ENCODE measurements at regions not wholly inside any gene's neighbourhood (a gene's known extent, or its start where the extent isn't known, plus 50 kb on each side); places are given as distances from the start of the nearest gene placed in this dataset.

- ATAC-seq (peak; percentile 50), DNase-seq (ENCODE audit: low spot score) (peak; percentile 23)
- TF ChIP-seq GABPB1 (CRISPR knock-in tag; IDR thresholded peaks at IDR 0.05) (no peak), PREB (CRISPR knock-in tag; IDR thresholded peaks at IDR 0.05; ENCODE audit: borderline replicate concordance) (no peak), NFYB (CRISPR knock-in tag; conservative IDR thresholded peaks at IDR 0.05; ENCODE audit: low read depth) (no peak), ATF1 (CRISPR knock-in tag; IDR thresholded peaks at IDR 0.05) (no peak), ARID4B (CRISPR knock-in tag; IDR thresholded peaks at IDR 0.05; ENCODE audit: borderline replicate concordance) (no peak), SMAD4 (CRISPR knock-in tag; IDR thresholded peaks at IDR 0.05) (no peak), ATF6 (CRISPR knock-in tag; IDR thresholded peaks at IDR 0.05) (no peak), ZNF232 (CRISPR knock-in tag; IDR thresholded peaks at IDR 0.05) (no peak), ZNF138 (CRISPR knock-in tag; conservative IDR thresholded peaks at IDR 0.05) (no peak), EMX1 (CRISPR knock-in tag; IDR thresholded peaks at IDR 0.05) (no peak)
- TF ChIP-seq, protein P1, sequence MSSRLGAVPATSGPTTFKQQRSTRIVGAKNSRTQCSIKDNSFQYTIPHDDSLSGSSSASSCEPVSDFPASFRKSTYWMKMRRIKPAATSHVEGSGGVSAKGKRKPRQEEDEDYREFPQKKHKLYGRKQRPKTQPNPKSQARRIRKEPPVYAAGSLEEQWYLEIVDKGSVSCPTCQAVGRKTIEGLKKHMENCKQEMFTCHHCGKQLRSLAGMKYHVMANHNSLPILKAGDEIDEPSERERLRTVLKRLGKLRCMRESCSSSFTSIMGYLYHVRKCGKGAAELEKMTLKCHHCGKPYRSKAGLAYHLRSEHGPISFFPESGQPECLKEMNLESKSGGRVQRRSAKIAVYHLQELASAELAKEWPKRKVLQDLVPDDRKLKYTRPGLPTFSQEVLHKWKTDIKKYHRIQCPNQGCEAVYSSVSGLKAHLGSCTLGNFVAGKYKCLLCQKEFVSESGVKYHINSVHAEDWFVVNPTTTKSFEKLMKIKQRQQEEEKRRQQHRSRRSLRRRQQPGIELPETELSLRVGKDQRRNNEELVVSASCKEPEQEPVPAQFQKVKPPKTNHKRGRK (CRISPR knock-in tag; IDR thresholded peaks at IDR 0.05; ENCODE audit: borderline replicate concordance), result no peak
- TF ChIP-seq, protein P2, sequence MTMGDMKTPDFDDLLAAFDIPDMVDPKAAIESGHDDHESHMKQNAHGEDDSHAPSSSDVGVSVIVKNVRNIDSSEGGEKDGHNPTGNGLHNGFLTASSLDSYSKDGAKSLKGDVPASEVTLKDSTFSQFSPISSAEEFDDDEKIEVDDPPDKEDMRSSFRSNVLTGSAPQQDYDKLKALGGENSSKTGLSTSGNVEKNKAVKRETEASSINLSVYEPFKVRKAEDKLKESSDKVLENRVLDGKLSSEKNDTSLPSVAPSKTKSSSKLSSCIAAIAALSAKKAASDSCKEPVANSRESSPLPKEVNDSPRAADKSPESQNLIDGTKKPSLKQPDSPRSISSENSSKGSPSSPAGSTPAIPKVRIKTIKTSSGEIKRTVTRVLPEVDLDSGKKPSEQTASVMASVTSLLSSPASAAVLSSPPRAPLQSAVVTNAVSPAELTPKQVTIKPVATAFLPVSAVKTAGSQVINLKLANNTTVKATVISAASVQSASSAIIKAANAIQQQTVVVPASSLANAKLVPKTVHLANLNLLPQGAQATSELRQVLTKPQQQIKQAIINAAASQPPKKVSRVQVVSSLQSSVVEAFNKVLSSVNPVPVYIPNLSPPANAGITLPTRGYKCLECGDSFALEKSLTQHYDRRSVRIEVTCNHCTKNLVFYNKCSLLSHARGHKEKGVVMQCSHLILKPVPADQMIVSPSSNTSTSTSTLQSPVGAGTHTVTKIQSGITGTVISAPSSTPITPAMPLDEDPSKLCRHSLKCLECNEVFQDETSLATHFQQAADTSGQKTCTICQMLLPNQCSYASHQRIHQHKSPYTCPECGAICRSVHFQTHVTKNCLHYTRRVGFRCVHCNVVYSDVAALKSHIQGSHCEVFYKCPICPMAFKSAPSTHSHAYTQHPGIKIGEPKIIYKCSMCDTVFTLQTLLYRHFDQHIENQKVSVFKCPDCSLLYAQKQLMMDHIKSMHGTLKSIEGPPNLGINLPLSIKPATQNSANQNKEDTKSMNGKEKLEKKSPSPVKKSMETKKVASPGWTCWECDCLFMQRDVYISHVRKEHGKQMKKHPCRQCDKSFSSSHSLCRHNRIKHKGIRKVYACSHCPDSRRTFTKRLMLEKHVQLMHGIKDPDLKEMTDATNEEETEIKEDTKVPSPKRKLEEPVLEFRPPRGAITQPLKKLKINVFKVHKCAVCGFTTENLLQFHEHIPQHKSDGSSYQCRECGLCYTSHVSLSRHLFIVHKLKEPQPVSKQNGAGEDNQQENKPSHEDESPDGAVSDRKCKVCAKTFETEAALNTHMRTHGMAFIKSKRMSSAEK (CRISPR knock-in tag; IDR thresholded peaks at IDR 0.05; ENCODE audit: borderline replicate concordance), result no peak
- TF ChIP-seq, protein P3, sequence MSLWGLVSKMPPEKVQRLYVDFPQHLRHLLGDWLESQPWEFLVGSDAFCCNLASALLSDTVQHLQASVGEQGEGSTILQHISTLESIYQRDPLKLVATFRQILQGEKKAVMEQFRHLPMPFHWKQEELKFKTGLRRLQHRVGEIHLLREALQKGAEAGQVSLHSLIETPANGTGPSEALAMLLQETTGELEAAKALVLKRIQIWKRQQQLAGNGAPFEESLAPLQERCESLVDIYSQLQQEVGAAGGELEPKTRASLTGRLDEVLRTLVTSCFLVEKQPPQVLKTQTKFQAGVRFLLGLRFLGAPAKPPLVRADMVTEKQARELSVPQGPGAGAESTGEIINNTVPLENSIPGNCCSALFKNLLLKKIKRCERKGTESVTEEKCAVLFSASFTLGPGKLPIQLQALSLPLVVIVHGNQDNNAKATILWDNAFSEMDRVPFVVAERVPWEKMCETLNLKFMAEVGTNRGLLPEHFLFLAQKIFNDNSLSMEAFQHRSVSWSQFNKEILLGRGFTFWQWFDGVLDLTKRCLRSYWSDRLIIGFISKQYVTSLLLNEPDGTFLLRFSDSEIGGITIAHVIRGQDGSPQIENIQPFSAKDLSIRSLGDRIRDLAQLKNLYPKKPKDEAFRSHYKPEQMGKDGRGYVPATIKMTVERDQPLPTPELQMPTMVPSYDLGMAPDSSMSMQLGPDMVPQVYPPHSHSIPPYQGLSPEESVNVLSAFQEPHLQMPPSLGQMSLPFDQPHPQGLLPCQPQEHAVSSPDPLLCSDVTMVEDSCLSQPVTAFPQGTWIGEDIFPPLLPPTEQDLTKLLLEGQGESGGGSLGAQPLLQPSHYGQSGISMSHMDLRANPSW (CRISPR knock-in tag; conservative IDR thresholded peaks at IDR 0.05; ENCODE audit: low read depth), result no peak
- TF ChIP-seq, protein P4, sequence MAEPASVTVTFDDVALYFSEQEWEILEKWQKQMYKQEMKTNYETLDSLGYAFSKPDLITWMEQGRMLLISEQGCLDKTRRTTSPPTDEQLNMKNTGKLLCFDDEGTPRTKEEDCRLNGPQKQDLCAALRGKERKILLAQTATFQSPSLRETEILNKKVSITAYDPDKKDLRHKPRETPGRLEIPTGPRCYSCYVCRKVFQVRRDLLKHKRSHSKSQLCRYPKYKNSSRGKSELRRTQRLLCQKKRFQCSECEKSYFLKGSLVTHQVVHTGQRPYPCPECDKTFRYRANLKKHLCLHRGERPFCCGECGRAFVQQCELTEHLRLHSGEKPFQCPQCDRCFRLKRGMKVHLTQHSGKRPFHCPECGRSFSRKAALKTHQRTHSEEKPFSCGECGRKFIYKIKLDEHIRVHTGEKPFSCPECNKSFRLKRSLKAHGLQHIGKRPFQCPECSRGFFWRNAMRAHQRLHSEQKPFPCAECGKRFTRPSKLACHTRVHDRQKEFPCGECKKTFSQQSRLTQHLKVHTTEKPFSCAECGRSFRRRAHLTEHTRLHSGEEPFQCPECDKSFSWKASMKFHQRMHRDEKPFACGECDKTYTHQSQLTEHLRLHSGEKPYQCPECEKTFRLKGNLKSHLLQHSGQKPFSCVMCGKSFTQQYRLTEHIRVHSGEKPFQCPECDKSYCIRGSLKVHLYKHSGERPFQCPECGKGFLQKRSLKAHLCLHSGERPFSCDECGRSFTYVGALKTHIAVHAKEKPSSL (CRISPR knock-in tag; conservative IDR thresholded peaks at IDR 0.05), result no peak
- no peaks in the 10 kb centered on the region for H3K9me3 Mint-ChIP-seq
- POLR2A ChIA-PET, result no interaction called here
- H3K27ac Mint-ChIP-seq, result no peak overlapping the region
- H3K27me3 Mint-ChIP-seq (ENCODE audit: low read depth), result no peaks in the 10 kb centered on the region; the same call in 1 of the 2 replicates
- CTCF ChIA-PET, result interaction anchor here (1.0 to 1.4 kb wide), 5 partner anchors 8 to 81 kb away, joined by 3 to 6 read pairs (median 4); no protein-coding TSS in a partner anchor
- peaks cover 27% of the 10 kb centered on the region for H3K4me1 Mint-ChIP-seq
- peak overlapping the region; percentile 38 for H3K4me3 Mint-ChIP-seq
- H3K36me3 Mint-ChIP-seq, result no peaks in the 10 kb centered on the region
Observed at GRCh38 chr5:1725641-1726468, 73.8 kb downstream of the MRPL36 start.

All from WTC11 (cell line).